Ovary (tissue), 3 donors: ENCODE measurements at regions not wholly inside any gene's neighbourhood (a gene's known extent, or its start where the extent isn't known, plus 50 kb on each side); places are given as distances from the start of the nearest gene placed in this dataset.

Source experiments
- CTCF ChIP-seq, 3 donors: fragments of 450-650 bp in 2 of 3; fragments of 200-600 bp in 1 of 3; IDR thresholded peaks; one replicate each; pipeline versions ENCODE4 v1.5.1 to v1.8.0; 2016 to 2022; ENCODE audit warnings: antibody characterized with exemption in 3 of 3, mild to moderate bottlenecking in 1 of 3
- POLR2A ChIP-seq: fragments of 450-650 bp; IDR thresholded peaks from one replicate; pipeline ENCODE4 v1.6.1; 2017; ENCODE audit warnings: antibody characterized with exemption, mild to moderate bottlenecking, moderate library complexity
- donor health status: DM: no; HTN: no; CAD: no.

GRCh38 chr12:126899926-126900792 lies 1366.8 kb upstream of the TMEM132C start:
- TF ChIP-seq POLR2A (no peak), CTCF (IDR thresholded peaks at IDR 0.05) (no peak)
